Endothelial cell of umbilical vein (primary cell): ENCODE measurements at regions not wholly inside any gene's neighbourhood (a gene's known extent, or its start where the extent isn't known, plus 50 kb on each side); places are given as distances from the start of the nearest gene placed in this dataset.

Source experiments
- BruUV-seq: library from RNA; stranded (reverse); fragments of 400-500 nt; replicated peaks from 2 replicates; lab custom pipeline; 2021; lab: Mats Ljungman, UMichigan
- CTCF ChIA-PET: fragments of 300-600, 350-600 bp; sonication (Branson Sonifier 250); formaldehyde crosslinking; loops from one replicate; lab custom pipeline; 2021; ENCODE audit warnings: antibody characterized with exemption, inconsistent platforms; lab: Charles Lee
- POLR2A ChIA-PET: fragments of 300-600, 350-600 bp; sonication (Branson Sonifier 250); formaldehyde crosslinking; loops from one replicate; lab custom pipeline; 2021; ENCODE audit warnings: antibody characterized with exemption, inconsistent platforms; lab: Charles Lee
- DNase-seq: peaks from one replicate; pipeline ENCODE4 v3.0.0-alpha.2; 2011; ENCODE audit warnings: low read depth, low spot score
- FAIRE-seq: peaks from 2 replicates; lab custom pipeline; 2011; peaks lifted over from hg19 to GRCh38; lab: Jason Lieb, UNC
- H2AFZ ChIP-seq: 2 replicates; pipeline ENCODE4 v1.6.0; 2012; ENCODE audit warnings: low read depth, low read length, control low read depth, inconsistent platforms
- H3K27ac ChIP-seq: 2 replicates; pipeline ENCODE4 v1.5.1; 2011; ENCODE audit warnings: low read depth, mild to moderate bottlenecking, control low read depth, low read length, moderate library complexity; ENCODE audit not compliant: insufficient read depth
- H3K27me3 ChIP-seq, 2 experiments: 2 replicates each; pipeline versions ENCODE4 v1.6.0 to v1.6.1; 2011; ENCODE audit warnings: low read length in 2 of 2, mixed read lengths in 1 of 2; ENCODE audit not compliant: control insufficient read depth in 2 of 2, insufficient read depth in 2 of 2
- H3K36me3 ChIP-seq, 2 experiments: 2 replicates in 1 of 2; 3 replicates in 1 of 2; pipeline ENCODE4 v1.5.1; 2011; ENCODE audit warnings: low read length in 2 of 2, mild to moderate bottlenecking in 1 of 2, moderate library complexity in 1 of 2; ENCODE audit not compliant: control insufficient read depth in 2 of 2, insufficient read depth in 2 of 2; ENCODE audit errors: extremely low read depth in 1 of 2
- H3K4me1 ChIP-seq: 3 replicates; pipeline ENCODE4 v1.5.1; 2011; ENCODE audit warnings: mild to moderate bottlenecking, low read length; ENCODE audit not compliant: control insufficient read depth, insufficient read depth; ENCODE audit errors: extremely low read depth
- H3K4me2 ChIP-seq: 2 replicates; pipeline ENCODE4 v1.6.1; 2011; ENCODE audit warnings: low read length, control low read depth, mixed read lengths; ENCODE audit not compliant: insufficient read depth
- H3K4me3 ChIP-seq, 3 experiments: fragments of 200-600 bp in 1 of 3; sonication (generic), shearing (Covaris generic) in 1 of 3; replicated peaks in 1 of 3; 2 replicates each; pipeline ENCODE4 v1.5.1; 2011 to 2016; ENCODE audit warnings: control low read depth in 3 of 3, low read length in 3 of 3, mild to moderate bottlenecking in 2 of 3, inconsistent platforms in 1 of 3, low read depth in 1 of 3, moderate library complexity in 1 of 3; ENCODE audit not compliant: insufficient read depth in 1 of 3
- H3K79me2 ChIP-seq: 2 replicates; pipeline ENCODE4 v1.6.0; 2012; ENCODE audit warnings: low read length, inconsistent platforms; ENCODE audit not compliant: control insufficient read depth, insufficient read depth
- H3K9ac ChIP-seq: replicated peaks from 2 replicates; pipeline ENCODE3; 2011; ENCODE audit warnings: low read length, control low read depth; ENCODE audit not compliant: insufficient read depth; ENCODE audit errors: extremely low read depth
- H3K9me1 ChIP-seq: replicated peaks from 3 replicates; pipeline ENCODE4 v1.6.0; 2011; ENCODE audit warnings: mild to moderate bottlenecking, low read length; ENCODE audit not compliant: control insufficient read depth, insufficient read depth; ENCODE audit errors: extremely low read depth
- H3K9me3 ChIP-seq: replicated peaks from 2 replicates; pipeline ENCODE4 v1.5.1; 2012; ENCODE audit warnings: low read length, inconsistent platforms; ENCODE audit not compliant: control insufficient read depth, insufficient read depth
- H4K20me1 ChIP-seq: replicated peaks from 2 replicates; pipeline ENCODE3; 2011; ENCODE audit warnings: mild to moderate bottlenecking, low read length; ENCODE audit not compliant: control insufficient read depth, insufficient read depth; ENCODE audit errors: extremely low read depth
- CTCF ChIP-seq, 2 donors: IDR thresholded peaks; 1 replicate in 1 of 2; 2 replicates in 1 of 2; pipeline ENCODE4 v1.5.1; 2011; ENCODE audit warnings: low read length in 2 of 2, mild to moderate bottlenecking in 2 of 2, moderate library complexity in 2 of 2, control low read depth in 1 of 2, inconsistent platforms in 1 of 2, low read depth in 1 of 2; ENCODE audit not compliant: insufficient read depth in 1 of 2; ENCODE audit errors: extremely low read depth in 1 of 2
- EZH2 ChIP-seq: IDR thresholded peaks from 2 replicates; pipeline ENCODE4 v1.6.1; 2012; ENCODE audit warnings: borderline replicate concordance, low read depth, mild to moderate bottlenecking, moderate library complexity, low read length, inconsistent platforms; ENCODE audit not compliant: severe bottlenecking
- FOS ChIP-seq: IDR thresholded peaks from 2 replicates; pipeline ENCODE4 v1.6.1; 2011; ENCODE audit warnings: mild to moderate bottlenecking, low read length, moderate library complexity, borderline replicate concordance; ENCODE audit not compliant: insufficient read depth
- GATA2 ChIP-seq: IDR thresholded peaks from 2 replicates; pipeline ENCODE4 v1.7.0; 2011; ENCODE audit warnings: low read depth, mild to moderate bottlenecking, moderate library complexity, mixed read lengths, low read length; ENCODE audit not compliant: insufficient read length, insufficient read depth
- JUN ChIP-seq: IDR thresholded peaks from 2 replicates; pipeline ENCODE4 v1.6.1; 2011; ENCODE audit warnings: borderline replicate concordance, low read depth; ENCODE audit not compliant: insufficient read length, insufficient read depth
- MAX ChIP-seq: IDR thresholded peaks from 2 replicates; pipeline ENCODE4 v1.6.1; 2011; ENCODE audit not compliant: insufficient read depth, insufficient read length
- MYC ChIP-seq: IDR thresholded peaks from one replicate; pipeline ENCODE4 v1.6.1; 2011; ENCODE audit warnings: mild to moderate bottlenecking, low read depth, low read length
- POLR2A ChIP-seq: IDR thresholded peaks from 2 replicates; pipeline ENCODE4 v1.6.1; 2012; ENCODE audit warnings: low read depth, mild to moderate bottlenecking, control low read depth, low read length
- POLR2AphosphoS5 ChIP-seq: IDR thresholded peaks from 2 replicates; pipeline ENCODE4 v1.6.1; 2012; ENCODE audit warnings: low read depth, mild to moderate bottlenecking, control low read depth, low read length, moderate library complexity; ENCODE audit not compliant: insufficient read depth
- dilution Hi-C: fragments of 300-500 bp; cut with MboI; formaldehyde crosslinking; loops from one replicate; pipeline ENCODE4 v1.15.0; 2019; ENCODE audit warnings: low sequenced_read_pairs; ENCODE audit not compliant: extremely low pct_ligation_motif_present
- intact Hi-C: fragments of 100-400 bp; cut with micrococcal nuclease; formaldehyde crosslinking; loops from one replicate; pipeline ENCODE4 v1.10.0; 2022

- ChIA-PET CTCF (no interaction called here), POLR2A (no interaction called here)
- H3K36me3 ChIP-seq, result no peaks in the 10 kb centered on the region
- H3K4me1 ChIP-seq, result no peaks in the 10 kb centered on the region
- H3K9ac ChIP-seq, result no peak overlapping the region
- dilution Hi-C loops, result no loop called here
- H3K4me2 ChIP-seq, result no peak overlapping the region
- H3K9me1 ChIP-seq, result no peaks in the 10 kb centered on the region
- DNase-seq, result no peak
- BruUV-seq, result no TSS peak
- H3K4me3 ChIP-seq, result no peak overlapping the region
- no peaks in the 10 kb centered on the region for H3K27me3 ChIP-seq
- FAIRE-seq, result no peak
- TF ChIP-seq JUN (no peak), POLR2A (no peak), CTCF (IDR thresholded peaks at IDR 0.05; ENCODE audit: extremely low read depth in 1 of 2, insufficient read depth in 1 of 2, low read depth in 1 of 2, low read length in 2 of 2) (no peak), MYC (no peak), FOS (no peak), MAX (no peak), POLR2AphosphoS5 (no peak), GATA2 (no peak), EZH2 (no peak)
- no peak overlapping the region for H3K27ac ChIP-seq
- H3K9me3 ChIP-seq, result no peaks in the 10 kb centered on the region
- H4K20me1 ChIP-seq, result no peaks in the 10 kb centered on the region
- no peak overlapping the region for H2AFZ ChIP-seq
- intact Hi-C loops, result no loop called here
- H3K79me2 ChIP-seq, result no peaks in the 10 kb centered on the region
Observed at GRCh38 chr10:63987212-63987611, 466.0 kb downstream of the REEP3 start.
